Uterus (tissue), 3 donors: ENCODE measurements at regions not wholly inside any gene's neighbourhood (a gene's known extent, or its start where the extent isn't known, plus 50 kb on each side); places are given as distances from the start of the nearest gene placed in this dataset.

Experiments used
- DNase-seq, 2 donors: peaks; one replicate each; pipeline ENCODE4 v3.0.0-alpha.2; 2019 to 2020
- H3K27ac ChIP-seq, 2 donors: fragments of 200-600 bp; sonication (generic); 1 replicate in 1 of 2; 2 replicates in 1 of 2; pipeline ENCODE4 v1.5.1; 2016 to 2018
- H3K27me3 ChIP-seq, 2 donors: fragments of 200-600 bp; sonication (generic); one replicate each; pipeline ENCODE4 v1.5.1; 2018 to 2019; ENCODE audit warnings: control low read depth in 1 of 2
- H3K36me3 ChIP-seq, 2 donors: fragments of 200-600 bp; sonication (generic); one replicate each; pipeline ENCODE4 v1.5.1; 2019; ENCODE audit warnings: control low read depth in 1 of 2
- H3K4me1 ChIP-seq, 2 donors: fragments of 200-600 bp; sonication (generic); one replicate each; pipeline ENCODE4 v1.5.1; 2018 to 2019; ENCODE audit warnings: control low read depth in 1 of 2
- H3K4me3 ChIP-seq, 2 donors: fragments of 200-600 bp; sonication (generic); 1 replicate in 1 of 2; 2 replicates in 1 of 2; pipeline ENCODE4 v1.5.1; 2018 to 2019; ENCODE audit warnings: mild to moderate bottlenecking in 1 of 2
- H3K9me3 ChIP-seq, 2 donors: fragments of 200-600 bp; sonication (generic); one replicate each; pipeline ENCODE4 v1.5.1; 2019; ENCODE audit warnings: control low read depth in 1 of 2
- POLR2A ChIP-seq, 2 donors: fragments of 450-650 bp; IDR thresholded peaks; one replicate each; pipeline ENCODE4 v1.6.1; 2016; ENCODE audit warnings: antibody characterized with exemption in 2 of 2, mild to moderate bottlenecking in 1 of 2, moderate library complexity in 1 of 2
- intact Hi-C: fragments of 100-400 bp; cut with DNase I; formaldehyde crosslinking; loops from one replicate; pipeline ENCODE4 v1.15.1; 2023; ENCODE audit warnings: low total_unique reads
- TF ChIP-seq, protein P1 (sequence below), 4 experiments: fragments of 200-600 bp in 2 of 4; fragments of 450-650 bp in 2 of 4; sonication (generic) in 2 of 4; IDR thresholded peaks; one replicate each; pipeline ENCODE4 v1.5.1; 2016 to 2019; ENCODE audit warnings: antibody characterized with exemption in 4 of 4, mild to moderate bottlenecking in 2 of 4, moderate library complexity in 1 of 4
- donor health status: DM: yes; HTN: yes; CAD: no.

DNA sequence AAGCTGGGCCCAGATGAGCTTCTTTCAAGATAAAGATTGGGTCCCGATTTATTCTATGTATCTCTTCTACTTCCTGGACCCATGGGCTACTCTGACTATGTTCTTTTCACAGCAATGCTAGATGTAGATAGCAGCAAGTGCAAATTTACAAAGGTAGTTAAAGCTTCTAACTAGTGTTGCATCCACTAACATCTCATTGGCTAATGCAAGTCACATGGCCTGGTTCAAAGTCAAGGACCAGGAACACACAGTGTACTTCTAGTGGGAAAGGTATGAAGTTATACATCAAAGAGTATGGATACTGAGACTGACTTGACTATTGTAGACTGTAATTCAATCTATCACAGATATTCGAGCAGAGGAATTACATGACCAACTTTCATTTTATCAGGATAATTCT, 588.8 kb downstream of the PLA2G4A start:
- intact Hi-C loops, result no loop called here
- no peaks in the 10 kb centered on the region for H3K9me3 ChIP-seq
- no peaks in the 10 kb centered on the region for H3K36me3 ChIP-seq
- H3K4me1 ChIP-seq, result no peaks in the 10 kb centered on the region
- no peak overlapping the region for H3K4me3 ChIP-seq
- TF ChIP-seq, protein P1, sequence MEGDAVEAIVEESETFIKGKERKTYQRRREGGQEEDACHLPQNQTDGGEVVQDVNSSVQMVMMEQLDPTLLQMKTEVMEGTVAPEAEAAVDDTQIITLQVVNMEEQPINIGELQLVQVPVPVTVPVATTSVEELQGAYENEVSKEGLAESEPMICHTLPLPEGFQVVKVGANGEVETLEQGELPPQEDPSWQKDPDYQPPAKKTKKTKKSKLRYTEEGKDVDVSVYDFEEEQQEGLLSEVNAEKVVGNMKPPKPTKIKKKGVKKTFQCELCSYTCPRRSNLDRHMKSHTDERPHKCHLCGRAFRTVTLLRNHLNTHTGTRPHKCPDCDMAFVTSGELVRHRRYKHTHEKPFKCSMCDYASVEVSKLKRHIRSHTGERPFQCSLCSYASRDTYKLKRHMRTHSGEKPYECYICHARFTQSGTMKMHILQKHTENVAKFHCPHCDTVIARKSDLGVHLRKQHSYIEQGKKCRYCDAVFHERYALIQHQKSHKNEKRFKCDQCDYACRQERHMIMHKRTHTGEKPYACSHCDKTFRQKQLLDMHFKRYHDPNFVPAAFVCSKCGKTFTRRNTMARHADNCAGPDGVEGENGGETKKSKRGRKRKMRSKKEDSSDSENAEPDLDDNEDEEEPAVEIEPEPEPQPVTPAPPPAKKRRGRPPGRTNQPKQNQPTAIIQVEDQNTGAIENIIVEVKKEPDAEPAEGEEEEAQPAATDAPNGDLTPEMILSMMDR (IDR thresholded peaks at IDR 0.05), result no peak
- TF ChIP-seq POLR2A (IDR thresholded peaks at IDR 0.05), result no peak
- DNase-seq, result no peak
- no peak overlapping the region for H3K27ac ChIP-seq
- no peaks in the 10 kb centered on the region for H3K27me3 ChIP-seq

DNA sequence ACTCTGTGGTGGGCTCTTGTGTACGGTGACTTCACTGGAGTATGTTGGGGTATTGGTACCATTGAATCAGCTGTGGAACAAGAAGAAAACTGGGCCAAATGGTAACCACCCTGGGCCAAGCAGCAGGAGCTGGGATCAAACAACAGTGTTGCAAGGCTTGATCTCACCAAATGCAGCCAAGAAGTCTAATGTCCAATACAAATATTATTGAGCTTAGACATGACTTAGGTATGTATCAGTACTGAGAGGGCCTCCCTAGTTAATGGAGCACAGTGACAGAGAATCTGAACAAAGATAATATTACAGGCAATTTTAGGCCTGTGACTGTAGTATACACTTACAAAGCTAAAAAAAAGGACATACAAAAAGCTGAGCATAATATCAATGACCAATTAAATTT, 604.8 kb downstream of the PLA2G4A start:
- intact Hi-C loops, result no loop called here
- Histone ChIP-seq H3K9me3 (no peaks in the 10 kb centered on the region), H3K27me3 (no peaks in the 10 kb centered on the region), H3K4me3 (no peak overlapping the region), H3K27ac (no peak overlapping the region), H3K36me3 (no peaks in the 10 kb centered on the region), H3K4me1 (no peaks in the 10 kb centered on the region)
- no peak for DNase-seq
- TF ChIP-seq, protein P1 (IDR thresholded peaks at IDR 0.05), result no peak
- no peak for TF ChIP-seq POLR2A (IDR thresholded peaks at IDR 0.05)

DNA sequence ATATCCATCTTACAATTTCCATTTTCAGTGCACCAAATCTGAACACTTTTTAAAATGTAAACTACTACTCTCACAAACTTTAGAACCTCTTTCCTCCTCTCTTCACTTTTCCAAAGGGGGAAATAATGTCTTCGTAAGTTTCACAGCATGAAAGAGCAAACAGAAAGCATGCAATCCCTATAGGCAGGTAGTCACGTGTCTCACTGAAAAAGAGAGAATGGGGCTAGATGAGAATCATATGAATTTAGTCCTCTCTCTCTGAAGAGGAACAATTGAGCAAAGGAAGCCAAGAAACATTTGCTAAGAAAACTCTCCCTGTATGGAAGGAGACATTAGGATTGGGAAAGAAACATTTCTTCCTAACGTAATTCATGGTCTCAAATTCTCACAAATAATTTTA, 613.9 kb downstream of the PLA2G4A start:
- Histone ChIP-seq H3K9me3 (no peaks in the 10 kb centered on the region), H3K36me3 (no peaks in the 10 kb centered on the region)

DNA sequence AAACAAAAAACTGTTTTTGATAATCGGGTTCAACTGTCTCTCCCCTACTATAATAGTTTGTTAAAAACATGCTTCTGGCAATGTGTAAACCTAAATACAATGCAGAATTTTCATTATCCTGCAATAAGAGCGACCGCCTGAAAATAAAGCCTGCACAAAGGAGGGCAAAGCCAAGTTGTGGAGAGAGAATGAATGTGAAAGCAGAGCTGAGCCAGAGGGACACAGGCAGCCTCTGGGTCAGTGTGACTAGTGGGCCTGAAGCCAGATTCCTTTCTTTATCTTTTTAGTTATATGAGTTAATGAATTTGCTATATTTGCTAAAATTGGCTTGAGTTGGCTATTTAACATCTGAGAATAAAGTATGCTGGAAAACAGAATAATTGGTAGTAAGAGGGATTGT, 615.2 kb downstream of the PLA2G4A start:
- DNase-seq, result no peak
- TF ChIP-seq POLR2A (IDR thresholded peaks at IDR 0.05), result no peak
- TF ChIP-seq, protein P1 (IDR thresholded peaks at IDR 0.05), result no peak
- Histone ChIP-seq H3K4me1 (no peaks in the 10 kb centered on the region), H3K27ac (no peak overlapping the region), H3K9me3 (no peaks in the 10 kb centered on the region), H3K27me3 (no peaks in the 10 kb centered on the region), H3K4me3 (no peak overlapping the region), H3K36me3 (no peaks in the 10 kb centered on the region)
- intact Hi-C loops, result no loop called here

More for the DNA sequence above, 613.9 kb downstream of the PLA2G4A start:
- H3K27ac ChIP-seq, result no peak overlapping the region
- H3K27me3 ChIP-seq, result no peaks in the 10 kb centered on the region
- no peak for DNase-seq
- no peak for TF ChIP-seq POLR2A (IDR thresholded peaks at IDR 0.05)
- TF ChIP-seq, protein P1 (IDR thresholded peaks at IDR 0.05), result no peak
- no peak overlapping the region for H3K4me3 ChIP-seq
- intact Hi-C loops, result no loop called here
- no peaks in the 10 kb centered on the region for H3K4me1 ChIP-seq

DNA sequence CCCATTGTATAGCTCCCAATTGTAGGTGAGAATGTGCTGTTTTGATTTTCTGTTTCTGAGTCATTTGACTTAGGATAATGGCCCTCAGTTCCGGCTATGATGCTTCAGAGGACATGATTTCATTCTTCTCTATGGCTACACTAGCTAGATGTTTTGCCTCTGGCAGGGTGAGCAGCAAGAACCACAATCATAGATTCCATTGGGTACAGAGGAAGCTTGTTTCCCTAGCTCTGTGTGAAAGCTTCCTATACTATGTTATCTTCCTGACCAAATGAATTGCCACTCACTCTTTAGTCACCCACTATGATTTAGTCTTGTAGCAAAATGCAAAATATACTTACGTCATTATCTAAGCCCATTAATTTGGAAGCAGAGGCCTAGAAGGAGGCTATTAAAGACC, 616.3 kb downstream of the PLA2G4A start:
- H3K4me3 ChIP-seq, result no peak overlapping the region
- H3K36me3 ChIP-seq, result no peaks in the 10 kb centered on the region
- TF ChIP-seq POLR2A (IDR thresholded peaks at IDR 0.05), result no peak
- TF ChIP-seq, protein P1 (IDR thresholded peaks at IDR 0.05), result no peak
- H3K27ac ChIP-seq, result no peak overlapping the region
- DNase-seq, result no peak
- no peaks in the 10 kb centered on the region for H3K4me1 ChIP-seq
- intact Hi-C loops, result no loop called here
- no peaks in the 10 kb centered on the region for H3K9me3 ChIP-seq
- no peaks in the 10 kb centered on the region for H3K27me3 ChIP-seq
